IPS DF 4.7 (cell line): ENCODE measurements at regions not wholly inside any gene's neighbourhood (a gene's known extent, or its start where the extent isn't known, plus 50 kb on each side); places are given as distances from the start of the nearest gene placed in this dataset.

Source experiments
- DNase-seq: peaks from one replicate; pipeline ENCODE4 v3.0.0-alpha.2; 2013; ENCODE audit warnings: low spot score; ENCODE audit errors: extremely low read depth

DNA sequence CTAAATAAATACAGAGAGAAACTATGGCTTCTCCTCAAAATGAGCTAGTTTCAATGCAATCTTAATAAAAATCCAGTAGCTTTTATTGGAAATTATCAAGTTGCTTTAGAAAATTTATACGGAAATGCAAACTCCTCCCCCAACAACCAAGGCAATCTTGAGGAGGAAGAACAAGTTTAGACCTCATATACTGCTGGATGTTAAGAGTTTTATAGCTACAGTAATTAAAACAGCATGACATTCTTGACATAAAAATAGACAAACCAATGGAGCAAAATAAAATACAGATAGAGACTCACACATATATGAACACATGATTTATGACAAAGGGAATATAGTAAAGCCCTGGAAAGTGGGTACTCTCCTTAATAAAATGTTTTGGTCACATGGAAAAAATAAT is 368.7 kb downstream of the C12orf75 start:
- DNase-seq = no peak

DNA sequence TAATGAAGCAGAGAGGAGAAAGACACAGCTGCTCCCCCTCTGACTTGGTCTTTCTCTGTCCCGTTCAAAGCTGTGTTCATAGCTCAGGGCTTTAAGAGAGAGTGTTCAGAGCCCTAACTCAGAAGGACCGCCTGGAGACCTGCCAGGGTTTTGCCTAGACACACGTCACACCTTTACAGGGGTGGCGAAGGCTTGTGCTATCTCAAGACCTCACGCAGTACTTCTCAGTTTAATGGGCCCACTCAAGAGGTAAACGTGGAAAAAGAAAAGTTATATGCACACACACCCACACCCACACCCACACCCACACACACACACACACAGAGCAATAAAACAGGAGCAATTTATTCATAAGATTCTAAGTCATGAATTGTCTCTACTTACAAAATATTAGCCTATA is 374.3 kb downstream of the C12orf75 start:
- DNase-seq = no peak

DNA sequence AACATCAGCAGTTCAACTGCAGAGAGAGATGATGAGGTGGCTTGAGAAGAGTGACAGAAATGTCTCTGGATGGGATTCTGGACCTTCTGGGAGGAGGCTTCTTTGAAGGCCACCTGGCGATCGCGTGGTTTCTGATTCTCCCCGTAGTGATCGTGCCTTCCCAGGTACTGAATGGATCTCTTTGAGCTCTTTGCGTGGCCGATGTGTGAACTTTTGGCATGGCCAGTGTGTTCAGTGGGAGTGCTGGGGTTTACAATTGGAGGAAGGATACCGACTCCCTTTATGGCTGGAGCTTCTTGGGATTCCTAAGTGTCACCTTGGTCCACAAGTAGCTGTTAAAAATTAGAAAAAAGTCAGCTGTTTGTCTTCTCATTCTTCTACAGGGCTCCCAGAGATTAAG is 374.7 kb downstream of the C12orf75 start:
- DNase-seq = no peak

DNA sequence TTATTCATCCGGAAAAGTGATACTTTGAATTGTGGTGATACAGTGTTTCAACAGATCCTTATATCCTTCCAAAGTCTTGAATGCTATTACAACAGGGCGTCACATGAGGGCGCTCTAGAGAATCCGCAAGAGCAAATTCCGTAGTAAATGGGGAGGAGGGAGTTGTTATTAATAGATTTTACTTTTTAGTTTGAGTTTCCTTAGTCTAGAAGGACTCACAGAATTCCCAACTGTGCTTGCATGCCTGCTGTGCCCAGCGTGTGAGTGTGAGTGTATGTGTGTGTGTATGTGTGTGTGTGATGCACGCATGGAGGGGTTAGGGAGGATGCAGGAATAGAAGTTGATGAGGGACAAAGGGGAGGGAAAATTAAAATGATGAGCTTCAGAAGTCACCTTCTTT is 375.3 kb downstream of the C12orf75 start:
- no peak for DNase-seq

DNA sequence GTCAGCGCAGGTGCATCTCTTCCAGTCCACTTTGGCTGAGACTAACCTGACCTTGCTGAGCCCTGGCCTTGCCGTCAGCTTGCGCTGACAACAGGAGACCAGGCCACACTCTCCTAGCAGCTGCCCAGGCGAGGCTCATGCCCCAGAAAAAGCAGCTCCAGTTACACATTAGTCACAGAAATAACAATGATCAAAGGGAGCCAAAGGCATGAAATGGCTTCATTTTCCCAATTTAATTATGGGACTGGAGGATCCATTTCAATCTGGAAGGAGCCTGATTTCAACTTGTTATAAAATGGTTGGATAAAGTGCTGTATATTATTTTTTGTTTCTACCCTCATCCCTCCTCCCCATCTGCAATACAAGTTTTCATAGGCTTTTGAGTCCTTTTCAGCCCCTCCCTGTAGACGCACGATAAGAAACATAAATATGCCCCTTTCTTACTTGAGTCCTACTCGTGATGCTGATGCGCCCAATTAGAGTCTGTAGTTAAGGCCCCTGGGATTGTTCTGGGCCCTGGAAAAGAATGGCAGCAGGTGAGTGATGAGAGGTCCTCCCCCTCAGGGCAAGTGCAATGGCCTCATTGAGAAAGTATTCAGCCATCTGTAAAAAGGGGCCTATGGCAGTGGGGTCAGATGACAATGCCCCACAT is 376.0 kb downstream of the C12orf75 start:
- DNase-seq = no peak

DNA sequence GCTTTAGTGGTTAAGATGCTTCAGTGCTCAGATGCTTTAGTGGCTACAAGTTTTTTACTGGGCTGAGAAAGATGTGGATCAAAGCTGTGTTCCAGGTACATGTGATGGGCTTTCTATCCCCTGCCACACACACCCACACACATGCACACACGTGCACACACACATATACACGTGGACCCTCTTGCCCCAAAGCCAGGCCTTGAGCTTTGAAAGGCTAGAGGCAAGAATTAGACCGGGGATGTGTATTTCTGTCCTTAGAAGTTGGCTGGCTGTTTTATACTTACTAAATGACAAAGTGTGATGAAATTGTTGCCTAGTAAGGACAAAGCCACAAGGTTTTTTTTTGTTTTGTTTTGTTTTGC is 376.5 kb downstream of the C12orf75 start:
- DNase-seq = no peak

DNA sequence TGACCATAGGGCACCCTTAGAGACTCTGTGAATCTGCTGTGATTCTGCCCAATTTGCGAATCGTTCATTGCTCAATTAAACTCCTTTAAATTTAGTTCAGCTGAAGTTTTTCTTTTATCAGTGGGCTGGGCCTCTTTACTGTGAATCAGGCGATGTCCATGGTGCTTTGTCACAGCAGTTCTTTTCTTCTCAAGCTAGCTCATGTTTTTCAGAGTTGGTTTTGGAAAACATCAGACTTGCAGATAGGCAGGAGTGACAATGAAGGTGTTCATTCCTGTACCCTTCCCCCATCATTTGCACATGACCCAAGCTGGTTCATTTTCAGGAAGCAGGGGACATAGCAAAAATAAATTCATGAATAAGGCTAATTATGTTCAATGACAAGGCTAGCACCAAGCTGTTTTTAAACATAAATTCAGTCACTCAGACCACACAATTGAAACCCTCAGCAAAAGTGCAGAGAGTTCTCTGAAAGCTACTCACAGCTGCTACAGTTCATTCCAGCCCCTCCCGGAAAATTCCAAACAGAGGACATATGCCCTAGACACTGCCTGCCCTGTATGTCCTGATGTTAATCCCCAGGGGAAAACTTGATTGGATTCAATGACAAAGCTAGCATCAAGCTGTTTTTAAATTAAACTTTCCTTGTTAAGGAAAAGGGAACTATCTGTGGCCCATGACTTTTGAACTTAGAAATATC is 383.3 kb downstream of the C12orf75 start:
- DNase-seq = no peak

DNA sequence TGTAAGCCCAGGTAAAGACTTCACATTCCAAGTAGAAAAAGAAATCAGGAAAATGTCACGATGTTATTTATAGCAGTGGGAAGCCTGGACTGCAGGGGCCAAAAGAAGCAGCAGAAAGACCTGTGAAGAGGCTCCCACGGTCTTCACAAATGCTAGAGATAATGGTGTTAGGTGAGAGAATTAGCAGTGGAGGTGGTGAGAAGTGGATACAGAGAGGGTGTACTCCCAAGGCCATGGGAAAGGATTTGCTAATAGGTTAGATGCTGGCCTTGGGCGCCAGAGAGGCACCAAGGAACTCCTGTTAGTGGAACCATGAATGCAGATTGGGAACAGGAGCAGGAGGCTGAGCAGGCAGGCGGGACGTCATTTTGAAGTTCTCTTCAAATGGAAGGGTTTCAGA is 386.1 kb downstream of the C12orf75 start:
- DNase-seq = no peak

DNA sequence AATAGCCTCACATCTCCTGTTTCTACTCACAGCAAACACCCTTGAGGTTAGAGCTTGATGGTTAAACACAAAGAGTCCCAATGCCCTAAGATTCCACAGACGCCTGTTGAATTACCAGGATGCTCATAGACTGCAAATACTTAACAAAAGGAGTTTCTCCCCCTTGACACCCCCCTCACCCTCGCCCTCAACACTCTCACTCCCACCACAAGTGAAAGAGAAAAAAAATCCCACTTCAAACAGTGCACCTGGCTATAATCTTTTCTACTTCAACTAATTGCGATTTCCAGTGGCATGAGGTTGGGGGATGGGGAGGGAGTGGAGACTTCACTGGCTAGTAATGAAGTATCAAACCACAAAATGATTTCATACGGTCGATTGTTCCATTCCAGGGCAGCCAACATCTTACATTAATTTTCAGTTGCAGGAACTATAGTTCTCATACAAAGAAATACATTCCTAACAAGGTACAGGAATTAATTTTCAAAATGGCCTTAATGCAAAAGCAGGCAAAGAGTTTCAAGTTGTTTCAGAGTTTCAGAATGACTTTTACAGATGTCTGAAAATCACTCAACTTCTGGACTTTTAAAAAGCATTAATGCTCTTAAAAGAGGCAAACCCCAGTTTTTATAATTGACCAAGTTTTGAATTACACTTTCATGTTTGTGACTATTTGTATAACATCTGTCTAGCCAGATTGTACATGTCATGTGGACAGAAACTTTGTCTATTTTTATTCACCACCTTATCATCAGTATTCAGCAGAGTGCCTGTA is 390.7 kb downstream of the C12orf75 start:
- no peak for DNase-seq

DNA sequence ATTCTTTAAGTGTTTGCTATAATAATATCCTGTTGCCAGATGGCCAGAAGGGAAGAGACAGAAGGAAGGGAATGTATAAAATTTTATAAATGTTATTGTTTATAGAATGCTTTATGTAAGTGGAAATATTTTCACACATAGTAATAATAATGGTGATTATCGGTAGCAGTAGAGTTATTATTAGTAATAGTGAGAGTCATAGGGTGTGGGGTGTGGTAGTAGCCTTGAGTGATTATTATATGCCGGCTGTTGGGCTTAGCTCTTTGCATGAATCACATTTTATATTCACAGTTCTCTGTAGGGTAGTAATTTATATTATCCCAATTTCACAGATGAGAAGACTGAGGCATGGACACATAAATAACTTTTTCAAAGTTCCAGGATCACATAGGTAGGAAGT is 391.4 kb downstream of the C12orf75 start:
- DNase-seq = no peak

DNA sequence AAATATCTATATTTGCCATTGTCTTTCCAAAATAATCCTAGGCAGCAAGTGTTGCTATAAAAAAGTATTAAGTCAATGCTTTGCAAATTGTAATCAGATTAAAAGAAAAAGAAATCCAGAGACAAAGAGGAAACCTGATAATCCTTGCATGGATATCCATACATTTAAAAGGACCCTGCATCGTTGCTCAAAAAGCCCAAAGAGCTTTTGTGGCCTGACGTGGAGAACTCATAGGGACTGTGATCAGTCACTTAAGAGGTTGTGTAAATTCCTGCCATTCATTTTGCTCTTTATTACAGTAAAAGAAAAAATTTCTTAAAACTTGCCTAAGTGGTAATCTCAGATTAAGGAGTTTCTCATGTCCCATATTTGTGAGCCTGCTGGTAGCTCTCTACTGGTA is 392.6 kb downstream of the C12orf75 start:
- no peak for DNase-seq

DNA sequence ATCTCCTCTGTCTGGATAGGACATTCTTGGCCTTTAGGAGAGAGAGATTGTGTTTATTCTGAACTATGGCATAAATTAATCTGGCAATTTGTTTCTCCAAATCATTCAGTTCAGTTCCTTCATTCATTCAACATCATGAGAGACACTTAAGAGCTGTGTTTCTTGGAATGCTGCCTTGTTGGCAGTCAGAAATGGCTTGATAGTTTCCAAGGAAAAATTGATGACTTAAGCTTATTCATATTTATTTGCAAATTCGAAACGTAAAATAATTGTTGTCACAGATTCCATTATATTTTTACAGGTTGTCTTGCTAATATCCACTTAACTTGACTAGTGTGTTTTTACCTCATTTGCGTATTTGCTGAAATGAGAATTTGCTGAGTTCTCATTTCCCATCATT is 393.0 kb downstream of the C12orf75 start:
- no peak for DNase-seq

DNA sequence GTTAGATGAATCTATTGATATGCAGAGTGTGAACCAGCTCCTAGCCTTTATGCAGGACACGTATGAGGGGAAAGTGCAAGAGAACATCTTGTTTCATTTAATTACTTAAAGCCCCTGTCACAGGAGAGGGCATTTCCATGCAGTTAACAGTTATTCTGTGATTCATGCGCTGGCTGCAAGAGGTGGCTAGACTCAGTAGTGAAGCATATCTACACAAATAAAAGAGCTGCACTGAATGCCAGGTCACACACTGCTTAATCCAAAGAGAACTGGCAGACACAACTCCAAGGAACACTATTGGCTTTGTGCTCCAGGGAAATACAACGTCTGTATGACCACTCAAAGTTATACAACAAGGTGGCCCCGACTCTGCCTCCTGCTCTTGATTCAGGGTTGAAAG is 394.1 kb downstream of the C12orf75 start:
- no peak for DNase-seq

DNA sequence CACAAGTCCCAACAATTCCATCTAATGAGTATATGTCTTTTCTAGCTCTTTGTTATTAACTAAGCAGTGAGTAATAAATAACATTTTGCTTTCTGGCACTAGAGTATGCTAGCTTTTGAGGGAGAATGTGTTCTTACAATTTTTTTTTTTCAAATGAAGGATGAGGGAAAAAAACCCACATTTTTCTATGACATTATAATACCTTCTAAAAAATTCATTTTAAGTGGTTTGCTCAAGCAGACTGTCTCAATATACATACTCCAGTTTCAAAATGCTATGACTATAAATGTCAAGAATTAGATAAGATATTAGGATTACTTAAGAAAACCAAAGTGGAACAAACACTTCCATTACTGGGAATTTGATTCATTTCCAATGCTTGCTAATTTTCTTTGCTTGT is 394.6 kb downstream of the C12orf75 start:
- no peak for DNase-seq

DNA sequence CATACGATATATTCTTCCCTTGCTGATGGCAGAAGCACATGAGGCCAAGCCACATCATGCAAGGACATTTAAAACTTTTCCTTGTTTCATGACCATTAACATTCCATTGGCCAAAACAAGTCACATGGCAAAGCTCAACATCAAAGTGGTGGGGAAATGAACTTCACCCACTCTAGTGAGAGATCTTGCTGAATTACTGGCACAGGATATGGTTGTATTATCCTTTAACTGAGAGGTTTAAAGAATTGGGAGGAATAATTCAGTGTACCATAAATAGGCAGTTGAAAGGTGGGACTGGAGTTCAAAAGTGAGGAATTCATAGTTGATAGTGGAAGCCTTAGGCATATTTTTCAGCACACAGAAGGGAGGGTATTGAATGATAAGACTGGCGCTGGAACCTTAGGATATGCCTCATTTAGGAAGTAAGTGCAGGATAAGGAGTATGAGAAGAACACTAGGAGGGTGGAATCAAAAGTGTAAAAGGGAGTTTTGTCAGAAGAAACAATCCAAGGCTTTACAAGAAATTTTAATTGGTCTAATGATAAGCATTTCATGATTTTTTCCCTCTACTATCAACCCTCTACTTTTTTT is 398.8 kb downstream of the C12orf75 start:
- DNase-seq = no peak

DNA sequence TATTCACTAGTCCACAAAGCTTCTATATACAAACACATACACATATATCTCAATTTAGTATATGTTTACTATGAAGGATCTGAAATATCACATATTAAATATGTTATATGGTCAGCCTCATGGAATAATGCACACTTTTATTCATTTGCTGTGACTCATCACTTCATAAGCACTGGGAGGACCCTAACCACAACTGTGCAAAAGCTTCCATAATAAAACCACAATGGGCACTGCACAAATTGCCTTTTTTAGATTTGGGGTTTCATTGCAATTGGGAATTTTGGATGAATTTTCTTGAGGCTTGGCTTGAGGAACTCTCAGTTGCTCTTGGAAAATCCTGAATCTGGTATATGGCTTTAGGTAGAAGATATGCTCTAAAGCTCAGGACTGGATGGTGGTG is 399.4 kb downstream of the C12orf75 start:
- DNase-seq = no peak

DNA sequence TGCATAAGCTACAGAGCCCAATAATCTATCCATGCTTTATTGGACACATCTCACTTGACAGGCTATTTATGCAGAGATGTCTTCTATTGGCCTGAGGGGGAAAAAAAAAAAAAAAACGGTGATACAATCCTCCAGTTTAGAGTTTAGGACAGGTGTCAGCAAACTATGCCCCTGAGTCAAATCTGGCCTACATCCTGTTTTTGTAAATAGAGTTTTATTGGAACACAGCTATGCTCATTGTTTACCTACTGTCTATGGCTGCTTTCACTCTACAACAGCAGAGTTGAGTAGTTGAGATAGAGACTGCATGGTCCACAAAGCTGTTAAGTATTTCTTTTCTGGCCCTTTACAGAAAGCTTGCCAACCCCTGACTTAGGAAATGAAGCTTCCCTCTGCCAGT is 403.1 kb downstream of the C12orf75 start:
- no peak for DNase-seq

DNA sequence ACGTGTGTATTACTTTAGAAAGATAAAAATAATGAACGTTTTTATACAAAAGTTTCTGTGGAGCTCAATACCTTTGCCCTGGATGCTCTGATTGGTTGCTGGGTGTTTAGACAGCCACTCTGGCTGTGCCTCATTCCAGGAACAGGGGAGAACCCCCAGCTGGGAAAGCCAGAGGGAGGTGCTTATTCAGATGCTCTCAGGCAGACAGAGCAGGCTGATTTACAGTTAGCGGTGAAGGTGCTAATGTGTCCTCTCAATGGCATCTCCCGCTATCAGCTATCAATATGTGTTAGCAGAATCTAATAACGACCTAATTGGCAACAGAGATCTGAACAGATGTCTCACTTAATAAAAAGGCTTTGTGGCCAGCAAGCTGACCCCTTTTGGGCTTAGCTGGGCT is 402.3 kb downstream of the NUAK1 start:
- no peak for DNase-seq

DNA sequence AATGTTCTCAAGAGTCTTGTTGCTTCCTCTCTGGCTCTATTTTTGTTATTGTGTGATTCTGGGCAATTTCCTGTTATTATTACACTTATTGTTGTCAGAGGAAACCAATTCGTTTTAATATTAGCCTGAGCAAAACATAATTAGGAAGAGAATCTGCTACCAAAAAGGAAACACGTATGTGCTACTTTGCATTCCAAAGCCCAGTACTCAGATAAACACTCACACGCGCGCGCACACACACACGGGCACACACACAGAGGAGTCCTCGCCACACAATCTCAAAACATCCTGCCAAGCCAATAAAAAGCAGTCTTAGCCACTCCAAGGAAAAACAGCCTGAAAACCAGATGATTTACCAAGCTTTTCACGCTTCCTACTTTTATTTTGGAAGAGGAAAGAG is 400.7 kb downstream of the NUAK1 start:
- no peak for DNase-seq

DNA sequence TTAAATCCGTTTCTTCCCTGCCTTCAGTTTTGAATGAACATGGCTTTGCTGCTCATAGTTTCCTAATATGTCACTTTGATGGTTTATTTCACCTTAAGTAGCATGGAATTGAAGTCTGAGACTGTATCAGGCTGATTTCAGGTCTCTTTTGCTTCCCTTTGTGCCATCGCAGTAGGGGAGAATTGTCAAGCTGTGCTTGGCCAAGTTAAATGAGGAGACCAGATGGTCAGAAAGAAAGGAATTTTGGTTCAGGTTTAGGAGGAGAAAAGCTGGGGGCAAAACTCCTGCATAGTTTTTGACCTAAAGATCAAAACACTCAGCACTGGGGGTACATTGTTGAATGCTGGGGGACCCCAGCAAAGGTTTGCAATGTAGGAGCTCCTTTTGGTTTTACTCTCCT is 398.4 kb downstream of the NUAK1 start:
- no peak for DNase-seq

DNA sequence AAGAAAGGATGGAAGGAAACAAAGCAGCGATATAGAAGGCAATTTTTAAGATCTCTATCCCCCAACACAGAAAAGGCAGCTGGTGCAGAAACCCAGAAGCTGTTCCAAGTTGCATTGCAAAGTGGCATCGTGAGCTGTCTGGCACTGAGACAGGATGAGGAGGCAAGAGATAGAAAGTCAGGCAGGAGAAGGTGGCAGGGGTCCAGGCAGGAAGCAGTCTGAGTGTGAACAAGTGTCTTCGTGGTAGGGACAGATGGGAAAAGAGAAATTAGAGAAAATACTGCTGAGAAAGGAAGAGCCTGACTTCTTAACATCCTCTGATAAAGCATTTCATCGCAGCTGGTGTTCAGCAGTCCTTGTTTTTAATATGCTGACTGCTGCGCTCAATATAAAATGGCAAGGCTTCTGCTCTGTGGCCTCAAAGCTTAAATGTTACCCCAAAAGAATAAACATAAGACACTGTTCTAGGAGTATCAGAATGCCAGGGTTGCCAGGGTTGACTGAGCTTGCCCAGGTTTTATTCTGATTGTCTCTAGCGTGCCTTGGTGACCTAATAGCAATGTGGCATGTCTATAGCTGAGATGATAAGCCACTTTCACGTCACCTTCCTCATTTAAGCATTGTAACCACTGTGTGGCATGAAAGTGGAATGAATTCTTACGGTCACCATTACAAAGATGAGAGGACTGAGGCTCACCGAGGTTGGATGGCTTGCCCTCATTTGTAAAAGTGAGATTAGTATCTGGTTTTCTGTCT is 397.6 kb downstream of the NUAK1 start:
- DNase-seq = no peak
